GM21360 (cell line): ENCODE measurements at regions not wholly inside any gene's neighbourhood (a gene's known extent, or its start where the extent isn't known, plus 50 kb on each side); places are given as distances from the start of the nearest gene placed in this dataset.
"Not testable (repeated sequence)": the region's sequence is repeated elsewhere in the genome, so short reads cannot be mapped to it uniquely, and the experiment has no call there.

ENCODE experiments used
- ATAC-seq: cut with Tn5 transposase; IDR thresholded peaks from one replicate; pipeline ENCODE4 v1.9.1; 2021; ENCODE audit warnings: mild to moderate bottlenecking, moderate library complexity; ENCODE audit not compliant: unreplicated experiment

DNA sequence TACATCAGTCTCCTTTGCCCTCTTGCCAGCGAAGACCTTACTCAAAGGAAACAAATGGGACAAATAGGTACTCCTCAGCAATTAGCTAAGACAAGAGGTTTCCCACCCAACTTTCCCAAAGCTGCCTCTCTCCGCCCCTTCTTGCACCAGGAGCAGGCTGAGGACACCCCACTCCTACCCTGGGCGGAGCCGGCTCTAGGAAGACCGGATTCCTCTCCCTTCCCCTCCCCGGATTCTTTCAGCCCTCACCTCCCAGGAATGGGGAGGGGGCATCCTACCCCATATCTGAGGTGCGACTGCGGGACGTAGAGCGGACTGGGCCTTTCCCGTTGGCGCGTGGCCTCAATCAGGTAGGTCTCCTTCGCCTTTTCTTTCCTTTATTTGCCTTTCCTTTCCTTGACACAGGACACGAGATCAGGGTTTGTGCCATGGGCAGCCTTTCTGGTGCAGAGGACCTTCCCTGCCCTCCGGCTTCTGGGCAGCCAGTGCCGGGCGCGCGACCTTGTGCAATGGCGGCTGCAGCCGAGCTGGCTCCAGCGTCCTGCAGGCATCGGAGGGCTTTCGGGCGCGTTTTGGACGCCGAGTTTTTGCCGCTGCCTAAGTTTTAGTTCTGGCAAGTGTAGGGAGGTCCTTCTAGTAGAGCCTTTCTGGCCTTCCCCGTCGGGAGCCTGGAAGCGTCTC lies 279.9 kb downstream of the PLS3 start:
- ATAC-seq = not testable (repeated sequence)

DNA sequence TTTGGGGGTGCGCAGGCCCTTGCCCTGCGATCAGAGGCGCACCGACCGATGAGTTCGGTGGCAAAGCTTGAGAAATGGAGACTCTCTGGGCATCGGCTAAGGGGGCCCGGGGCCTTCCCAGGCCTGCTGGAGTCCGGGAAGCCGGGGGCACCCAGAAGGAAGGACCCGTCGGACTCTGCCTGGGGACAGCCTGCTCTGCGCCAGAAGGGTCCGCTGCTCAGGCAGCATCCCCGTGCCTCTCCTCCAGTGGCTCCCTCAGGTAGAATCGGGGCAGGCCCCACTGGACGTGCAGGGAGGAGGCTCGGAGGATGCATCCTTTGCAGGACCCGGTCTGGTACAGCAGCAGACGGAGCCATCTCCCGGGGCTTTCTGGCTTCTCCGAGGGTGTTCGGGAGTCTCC lies 290.0 kb downstream of the PLS3 start:
- ATAC-seq = not testable (repeated sequence)

DNA sequence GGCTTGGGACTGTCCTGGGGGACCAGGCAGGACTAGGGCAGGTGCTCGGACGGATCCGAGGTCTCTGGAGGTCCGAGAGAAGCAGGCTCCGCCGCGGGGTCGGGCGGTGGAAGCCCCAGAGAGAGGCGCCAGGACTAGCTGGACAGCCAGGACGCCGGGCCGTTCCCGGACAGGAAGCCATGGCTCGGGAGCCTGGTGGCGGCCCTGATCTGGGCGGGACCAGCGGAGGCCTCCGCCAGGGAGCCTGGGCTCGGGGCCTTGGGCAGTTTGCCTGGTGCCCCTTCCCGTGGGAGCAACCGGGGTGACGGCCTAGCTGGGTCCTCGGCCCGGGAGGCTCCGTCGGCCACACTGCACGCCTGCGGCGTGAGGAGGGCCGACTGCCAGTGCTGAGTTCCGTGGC lies 292.3 kb downstream of the PLS3 start:
- ATAC-seq = not testable (repeated sequence)

DNA sequence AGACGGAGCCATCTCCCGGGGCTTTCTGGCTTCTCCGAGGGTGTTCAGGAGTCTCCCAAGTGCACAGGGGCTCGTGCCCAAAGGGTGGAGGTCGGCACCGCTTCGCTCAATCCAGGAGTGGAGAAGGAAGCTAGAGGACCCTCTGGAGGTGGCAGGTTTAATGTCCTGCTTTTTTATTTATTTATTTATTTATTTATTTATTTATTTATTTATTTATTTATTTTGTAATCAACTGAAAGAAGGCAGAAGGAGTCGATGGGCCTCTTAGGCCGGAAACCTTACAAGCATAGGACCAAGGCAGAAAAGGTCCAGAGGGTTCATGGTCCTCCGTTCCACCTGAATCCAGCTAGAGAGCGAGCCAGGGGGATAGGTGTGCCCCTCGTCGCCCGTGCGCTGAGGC lies 289.4 kb upstream of the AGTR2 start:
- not testable (repeated sequence) for ATAC-seq

DNA sequence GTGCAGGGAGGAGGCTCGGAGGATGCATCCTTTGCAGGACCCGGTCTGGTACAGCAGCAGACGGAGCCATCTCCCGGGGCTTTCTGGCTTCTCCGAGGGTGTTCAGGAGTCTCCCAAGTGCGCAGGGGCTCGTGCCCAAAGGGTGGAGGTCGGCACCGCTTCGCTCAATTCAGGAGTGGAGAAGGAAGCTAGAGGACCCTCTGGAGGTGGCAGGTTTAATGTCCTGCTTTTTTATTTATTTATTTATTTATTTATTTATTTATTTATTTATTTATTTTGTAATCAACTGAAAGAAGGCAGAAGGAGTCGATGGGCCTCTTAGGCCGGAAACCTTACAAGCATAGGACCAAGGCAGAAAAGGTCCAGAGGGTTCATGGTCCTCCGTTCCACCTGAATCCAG lies 286.4 kb upstream of the AGTR2 start:
- not testable (repeated sequence) for ATAC-seq

- not testable (repeated sequence) for ATAC-seq
These were observed 282.5 kb upstream of the AGTR2 start for GRCh38 chrX:115888041-115888440.

- ATAC-seq = not testable (repeated sequence)
These were observed 282.0 kb upstream of the AGTR2 start for GRCh38 chrX:115888519-115888918.

GRCh38 chrX:115889121-115889890 lies 281.2 kb upstream of the AGTR2 start:
- no peak for ATAC-seq

DNA sequence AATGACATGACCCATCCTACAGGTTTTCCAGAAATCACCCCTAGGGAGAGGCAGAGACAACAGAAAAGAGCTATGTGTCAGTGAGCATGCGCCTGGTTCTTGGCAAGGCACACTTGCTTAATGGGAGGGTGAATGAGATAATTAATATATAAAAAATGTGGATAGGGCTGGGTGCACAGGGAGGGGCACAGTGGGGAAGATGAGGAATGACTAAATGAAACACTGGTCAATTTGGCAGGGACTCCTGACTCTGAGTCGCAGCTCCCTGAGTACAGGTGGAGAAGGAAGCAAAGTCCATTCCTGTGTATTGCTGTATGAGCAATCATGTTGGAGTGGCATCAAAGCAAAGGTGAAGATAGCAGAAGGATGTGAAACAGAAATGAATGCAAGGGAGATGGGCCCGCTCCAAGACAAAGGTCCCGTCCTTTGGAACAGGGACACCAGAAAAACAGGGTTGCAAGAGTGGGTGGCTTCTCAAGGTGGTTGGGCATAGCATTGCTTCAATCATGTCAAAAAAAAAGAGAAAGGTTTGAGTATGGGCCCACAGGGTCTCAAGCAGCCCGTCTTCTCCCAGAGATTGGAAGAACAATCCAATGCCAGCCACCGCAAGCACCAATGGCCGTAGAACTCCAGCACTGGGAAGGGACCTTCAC lies 278.4 kb upstream of the AGTR2 start:
- no peak for ATAC-seq

DNA sequence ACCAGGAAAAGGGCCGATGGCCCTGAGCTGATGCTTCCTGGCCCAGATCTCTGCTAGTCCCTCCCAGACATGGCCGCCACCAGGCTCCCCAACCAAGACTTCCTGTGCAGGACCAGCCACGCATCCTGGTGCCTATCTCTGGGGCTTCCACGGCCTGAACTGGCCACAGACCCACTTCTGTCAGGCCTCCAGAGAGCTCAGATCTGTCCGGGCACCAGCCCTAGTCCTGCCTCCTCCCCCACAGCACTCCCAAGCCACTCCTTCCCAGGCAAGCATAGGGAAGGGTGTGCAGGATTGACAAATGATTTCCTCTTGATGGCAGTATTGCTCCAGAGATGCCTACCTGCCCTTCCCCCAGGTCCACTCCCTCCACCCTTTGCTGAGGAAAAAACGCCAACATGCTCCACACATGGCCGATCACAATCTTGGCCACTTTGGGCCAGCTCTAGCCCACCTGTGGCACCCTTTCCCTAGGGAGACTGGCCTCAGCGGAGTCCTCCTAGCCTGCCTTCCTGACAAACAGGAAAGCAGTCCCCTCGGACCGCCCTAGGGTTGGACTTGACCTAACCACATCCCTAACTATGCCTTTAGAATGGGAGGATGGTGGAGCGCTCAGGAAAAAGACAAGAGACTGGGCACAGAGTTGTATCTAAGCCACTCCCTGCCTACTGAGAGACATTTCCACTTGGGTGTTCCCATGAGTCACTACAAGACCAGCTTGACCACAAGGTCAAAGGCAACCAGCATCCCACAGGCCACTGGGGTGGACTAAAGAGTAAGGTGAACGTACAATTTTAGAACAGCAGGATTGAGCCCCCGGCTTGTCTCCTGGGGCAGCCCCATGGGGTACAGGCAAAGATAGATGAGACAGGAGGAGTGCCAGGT lies 277.5 kb upstream of the AGTR2 start:
- ATAC-seq = peak; percentile 51

- peak; percentile 37 for ATAC-seq
These were observed 276.5 kb upstream of the AGTR2 start for GRCh38 chrX:115894087-115894486.

- ATAC-seq = no peak
These were observed 274.7 kb upstream of the AGTR2 start for GRCh38 chrX:115895678-115896329.

GRCh38 chrX:115896362-115896761 lies 274.2 kb upstream of the AGTR2 start:
- ATAC-seq = no peak

GRCh38 chrX:115897956-115898355 lies 272.6 kb upstream of the AGTR2 start:
- ATAC-seq = no peak

DNA sequence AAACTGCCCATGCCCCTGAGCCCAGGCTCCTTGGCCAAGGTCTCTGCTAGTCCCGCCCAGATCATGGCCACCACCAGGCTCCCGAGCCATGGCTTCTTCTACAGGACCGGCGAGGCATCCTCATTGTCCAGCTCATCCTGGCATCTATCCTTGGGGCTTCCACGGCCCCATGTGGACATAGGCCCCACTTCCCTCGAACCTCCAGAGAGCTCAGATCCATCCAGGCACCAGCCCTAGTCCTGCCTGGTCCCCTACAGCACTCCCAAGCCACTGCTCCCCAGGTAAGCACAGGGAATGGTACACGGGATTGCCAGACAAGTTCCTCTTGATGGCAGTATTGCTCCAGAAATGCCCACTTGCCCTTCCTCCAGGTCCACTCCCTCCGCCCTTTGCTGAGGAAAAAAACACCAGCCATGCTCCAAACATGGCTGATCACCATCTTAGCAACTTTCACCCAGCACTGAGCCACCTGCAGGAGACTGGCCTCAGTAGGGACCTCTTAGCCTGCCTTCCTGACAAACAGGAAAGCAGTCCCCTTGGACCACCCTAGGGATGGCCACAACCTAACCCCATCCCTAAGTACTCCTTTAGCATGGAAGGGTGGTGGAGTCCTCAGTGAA lies 272.1 kb upstream of the AGTR2 start:
- ATAC-seq = no peak

GRCh38 chrX:115900425-115900824 lies 270.1 kb upstream of the AGTR2 start:
- no peak for ATAC-seq

DNA sequence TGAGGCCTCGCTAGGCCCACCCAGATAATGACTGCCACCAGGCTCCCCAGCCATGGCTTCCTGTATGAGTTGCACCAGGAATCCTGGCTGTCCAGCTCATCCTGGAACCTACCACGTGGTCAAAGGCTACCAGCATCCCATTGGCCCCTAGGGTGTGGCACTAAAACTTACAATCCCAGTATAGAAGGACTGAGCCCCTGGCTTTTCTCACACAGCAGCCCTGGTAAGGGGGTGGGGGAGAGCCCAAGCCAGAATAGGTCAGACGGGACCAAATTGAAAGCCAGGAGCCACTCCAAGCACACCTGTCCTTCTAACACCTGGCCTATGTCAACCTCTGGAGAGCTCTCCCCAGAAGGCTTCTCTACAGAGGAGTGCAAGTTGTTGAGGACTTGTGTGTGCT lies 269.3 kb upstream of the AGTR2 start:
- ATAC-seq = no peak

DNA sequence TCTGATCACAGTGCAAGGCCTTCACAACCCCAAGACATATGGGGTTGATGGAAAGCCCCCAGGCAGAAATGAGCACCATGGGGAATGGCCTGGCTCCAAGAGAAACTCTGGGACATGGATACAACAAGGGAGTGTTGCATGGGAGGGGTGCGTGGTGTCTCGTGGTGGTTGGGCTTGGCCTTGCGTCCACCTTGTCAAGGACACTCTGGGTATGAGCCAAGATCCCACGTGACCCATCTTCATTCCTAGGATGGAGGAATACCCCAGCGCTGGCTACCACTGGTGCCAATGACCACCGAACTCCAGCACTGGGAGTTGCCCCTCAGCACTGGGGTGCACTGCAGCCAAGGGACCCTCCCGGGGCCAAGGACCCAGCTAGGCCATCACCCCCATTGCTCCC lies 267.5 kb upstream of the AGTR2 start:
- no peak for ATAC-seq

DNA sequence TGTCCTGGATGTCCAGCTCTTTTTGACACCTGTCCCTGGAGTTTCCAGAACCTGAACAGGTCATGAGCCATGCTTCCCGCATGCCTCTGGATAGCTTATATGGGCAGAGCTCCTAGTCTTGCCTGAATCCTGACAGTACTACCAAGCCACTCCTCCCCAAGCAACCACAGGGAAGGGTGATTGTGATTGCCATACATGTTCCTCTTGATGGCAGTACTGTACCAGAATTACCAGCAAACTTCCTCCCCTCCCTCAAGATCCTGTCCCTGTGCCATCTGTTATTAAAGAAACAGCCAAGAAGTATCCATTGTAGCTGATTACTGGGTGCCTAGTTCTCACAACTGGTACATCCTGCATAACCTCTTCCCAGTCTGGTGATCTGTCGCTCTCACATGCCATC lies 264.3 kb upstream of the AGTR2 start:
- no peak for ATAC-seq

DNA sequence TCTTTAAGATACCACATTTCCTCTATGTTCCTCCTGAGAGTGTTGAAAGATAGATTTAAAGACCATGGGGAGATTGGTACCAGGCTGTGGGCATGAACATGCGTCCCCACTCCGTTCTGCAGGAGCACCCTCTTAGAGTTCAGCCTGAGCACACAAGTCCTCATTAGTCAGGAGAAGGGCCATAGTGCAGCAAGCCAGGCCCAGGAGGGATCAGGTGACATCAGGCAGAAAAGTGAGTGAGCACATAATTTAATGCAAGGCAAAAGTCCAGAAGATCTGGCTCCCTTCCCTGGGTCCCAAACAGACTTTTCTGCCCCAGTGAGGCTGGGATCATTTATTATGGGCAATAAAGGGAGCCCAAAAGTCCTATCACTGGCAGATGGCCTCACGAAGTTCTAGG lies 263.7 kb upstream of the AGTR2 start:
- no peak for ATAC-seq
